ENCODE measurements at regions not wholly inside any gene's neighbourhood (a gene's known extent, or its start where the extent isn't known, plus 50 kb on each side); places are given as distances from the start of the nearest gene placed in this dataset.

- no peak overlapping the region for H3K27ac ChIP-seq
- TF ChIP-seq, protein P1, sequence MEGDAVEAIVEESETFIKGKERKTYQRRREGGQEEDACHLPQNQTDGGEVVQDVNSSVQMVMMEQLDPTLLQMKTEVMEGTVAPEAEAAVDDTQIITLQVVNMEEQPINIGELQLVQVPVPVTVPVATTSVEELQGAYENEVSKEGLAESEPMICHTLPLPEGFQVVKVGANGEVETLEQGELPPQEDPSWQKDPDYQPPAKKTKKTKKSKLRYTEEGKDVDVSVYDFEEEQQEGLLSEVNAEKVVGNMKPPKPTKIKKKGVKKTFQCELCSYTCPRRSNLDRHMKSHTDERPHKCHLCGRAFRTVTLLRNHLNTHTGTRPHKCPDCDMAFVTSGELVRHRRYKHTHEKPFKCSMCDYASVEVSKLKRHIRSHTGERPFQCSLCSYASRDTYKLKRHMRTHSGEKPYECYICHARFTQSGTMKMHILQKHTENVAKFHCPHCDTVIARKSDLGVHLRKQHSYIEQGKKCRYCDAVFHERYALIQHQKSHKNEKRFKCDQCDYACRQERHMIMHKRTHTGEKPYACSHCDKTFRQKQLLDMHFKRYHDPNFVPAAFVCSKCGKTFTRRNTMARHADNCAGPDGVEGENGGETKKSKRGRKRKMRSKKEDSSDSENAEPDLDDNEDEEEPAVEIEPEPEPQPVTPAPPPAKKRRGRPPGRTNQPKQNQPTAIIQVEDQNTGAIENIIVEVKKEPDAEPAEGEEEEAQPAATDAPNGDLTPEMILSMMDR (conservative IDR thresholded peaks at IDR 0.05): no peak
Measured at GRCh38 chr22:35206889-35207288, 50.4 kb upstream of the HMGXB4 start.
